Transverse colon (tissue), 3 donors: ENCODE measurements at regions not wholly inside any gene's neighbourhood (a gene's known extent, or its start where the extent isn't known, plus 50 kb on each side); places are given as distances from the start of the nearest gene placed in this dataset.

Experiments
- CTCF ChIP-seq, 5 experiments: fragments of 200-600 bp in 3 of 5; fragments of 450-650 bp in 2 of 5; sonication (generic) in 3 of 5; IDR thresholded peaks; 1 replicate in 2 of 5; 2 replicates in 3 of 5; pipeline ENCODE4 v1.5.1; 2016 to 2017; ENCODE audit warnings: antibody characterized with exemption in 5 of 5, inconsistent platforms in 3 of 5, mild to moderate bottlenecking in 2 of 5, moderate library complexity in 1 of 5
- POLR2A ChIP-seq: fragments of 450-650 bp; IDR thresholded peaks from one replicate; pipeline ENCODE4 v1.6.1; 2016; ENCODE audit warnings: antibody characterized with exemption, mild to moderate bottlenecking, moderate library complexity

GRCh38 chr6:86782328-86782727 lies 155.0 kb upstream of the HTR1E start:
- TF ChIP-seq POLR2A (no peak), CTCF (IDR thresholded peaks at IDR 0.05) (no peak)
